Smooth muscle cell (in vitro differentiated cells): ENCODE measurements at regions not wholly inside any gene's neighbourhood (a gene's known extent, or its start where the extent isn't known, plus 50 kb on each side); places are given as distances from the start of the nearest gene placed in this dataset.

ENCODE experiments used
- DNase-seq: peaks from one replicate; lab custom pipeline; 2025; ENCODE audit not compliant: unreplicated experiment; lab: John Stamatoyannopoulos, UW
- H2AFZ ChIP-seq: fragments of 200-600 bp; sonication (generic); 2 replicates; pipeline ENCODE4 v1.6.0; 2016; ENCODE audit warnings: antibody characterized with exemption, low read depth, mild to moderate bottlenecking
- H3F3A ChIP-seq: fragments of 200-600 bp; sonication (generic); 2 replicates; pipeline ENCODE4 v1.6.0; 2017; ENCODE audit warnings: antibody characterized with exemption, low read depth
- H3K27ac ChIP-seq: fragments of 200-600 bp; sonication (generic); 2 replicates; pipeline ENCODE4 v1.5.1; 2016; ENCODE audit warnings: low read depth, mild to moderate bottlenecking
- H3K27me3 ChIP-seq: fragments of 200-600 bp; sonication (generic); 2 replicates; pipeline ENCODE4 v1.6.1; 2016; ENCODE audit warnings: low read depth, mild to moderate bottlenecking
- H3K36me3 ChIP-seq: fragments of 200-600 bp; sonication (generic); 2 replicates; pipeline ENCODE4 v1.5.1; 2016; ENCODE audit warnings: low read depth
- H3K4me1 ChIP-seq: fragments of 200-600 bp; sonication (generic); 2 replicates; pipeline ENCODE4 v1.5.1; 2016; ENCODE audit warnings: low read depth
- H3K4me2 ChIP-seq: fragments of 200-600 bp; sonication (generic); 2 replicates; pipeline ENCODE4 v1.6.0; 2016; ENCODE audit warnings: mild to moderate bottlenecking
- H3K4me3 ChIP-seq: fragments of 200-600 bp; sonication (generic); 2 replicates; pipeline ENCODE4 v1.5.1; 2016; ENCODE audit warnings: mild to moderate bottlenecking
- H3K79me2 ChIP-seq: fragments of 200-600 bp; sonication (generic); 2 replicates; pipeline ENCODE4 v1.6.0; 2016; ENCODE audit warnings: low read depth, mild to moderate bottlenecking
- H3K9ac ChIP-seq: fragments of 200-600 bp; sonication (generic); 2 replicates; pipeline ENCODE4 v1.6.0; 2016; ENCODE audit warnings: low read depth
- H3K9me3 ChIP-seq: fragments of 200-600 bp; sonication (generic); replicated peaks from 2 replicates; pipeline ENCODE4 v1.5.1; 2016; ENCODE audit warnings: low read depth
- H4K20me1 ChIP-seq: fragments of 200-600 bp; sonication (generic); 2 replicates; pipeline ENCODE4 v1.6.0; 2016; ENCODE audit warnings: low read depth
- CTCF ChIP-seq: fragments of 200-600 bp; sonication (generic); IDR thresholded peaks from 2 replicates; pipeline ENCODE4 v1.5.1; 2017; ENCODE audit warnings: borderline replicate concordance, mild to moderate bottlenecking, antibody characterized with exemption; ENCODE audit not compliant: insufficient read depth, poor library complexity, severe bottlenecking
- WGBS: methylation state at CpG from one replicate; pipeline ENCODE4 v1.1.7; 2016; ENCODE audit warnings: low lambda C conversion rate; 5-methylcytosine and 5-hydroxymethylcytosine counted together

GRCh38 chr4:24003926-24004325 is 114.1 kb upstream of the PPARGC1A start:
- Histone ChIP-seq H3K4me1 (peaks cover 7% of the 10 kb centered on the region), H3K27ac (no peak overlapping the region), H3K79me2 (no peaks in the 10 kb centered on the region), H3K9ac (no peak overlapping the region), H2AFZ (no peak overlapping the region), H3K4me3 (no peak overlapping the region), H4K20me1 (no peaks in the 10 kb centered on the region), H3K27me3 (peaks cover 6% of the 10 kb centered on the region), H3K9me3 (no peaks in the 10 kb centered on the region), H3F3A (no peaks in the 10 kb centered on the region), H3K36me3 (no peaks in the 10 kb centered on the region), H3K4me2 (no peak overlapping the region)
- WGBS: 65% methylated on average over 4 of the region's 4 CpGs
- no peak for TF ChIP-seq CTCF
- no peak for DNase-seq

GRCh38 chr4:24003496-24003895 is 113.6 kb upstream of the PPARGC1A start:
- TF ChIP-seq CTCF: no peak
- WGBS: 75% methylated on average over 3 of the region's 3 CpGs
- no peak overlapping the region for H2AFZ ChIP-seq
- H3K4me3 ChIP-seq: no peak overlapping the region
- no peaks in the 10 kb centered on the region for H3K9me3 ChIP-seq
- no peak for DNase-seq
- H4K20me1 ChIP-seq: no peaks in the 10 kb centered on the region
- peaks cover 7% of the 10 kb centered on the region for H3K4me1 ChIP-seq
- H3K27me3 ChIP-seq: peaks cover 6% of the 10 kb centered on the region
- H3K27ac ChIP-seq: no peak overlapping the region
- no peaks in the 10 kb centered on the region for H3F3A ChIP-seq
- H3K36me3 ChIP-seq: no peaks in the 10 kb centered on the region
- H3K79me2 ChIP-seq: no peaks in the 10 kb centered on the region
- H3K4me2 ChIP-seq: no peak overlapping the region
- H3K9ac ChIP-seq: no peak overlapping the region

- Histone ChIP-seq H3K9me3 (no peaks in the 10 kb centered on the region), H3K4me3 (no peak overlapping the region), H3F3A (no peaks in the 10 kb centered on the region), H3K79me2 (no peaks in the 10 kb centered on the region), H3K4me1 (peaks cover 7% of the 10 kb centered on the region), H3K4me2 (no peak overlapping the region), H3K27me3 (peaks cover 6% of the 10 kb centered on the region), H3K9ac (no peak overlapping the region), H2AFZ (no peak overlapping the region), H3K27ac (no peak overlapping the region), H3K36me3 (no peaks in the 10 kb centered on the region), H4K20me1 (no peaks in the 10 kb centered on the region)
- 93% methylated on average over 7 of the region's 7 CpGs for WGBS
- TF ChIP-seq CTCF: no peak
- no peak for DNase-seq
Measured at GRCh38 chr4:24002330-24002966, 112.6 kb upstream of the PPARGC1A start.
